ENCODE measurements at regions not wholly inside any gene's neighbourhood (a gene's known extent, or its start where the extent isn't known, plus 50 kb on each side); places are given as distances from the start of the nearest gene placed in this dataset.

GRCh38 chr1:234775477-234776246 lies 165.7 kb upstream of the IRF2BP2 start:
- H3K4me3 Mint-ChIP-seq = no peak overlapping the region
- no peaks in the 10 kb centered on the region; a peak in 1 of 7 replicates for H3K36me3 Mint-ChIP-seq (ENCODE audit: insufficient read depth in 1 of 3, low read depth in 3 of 3)
- H3K4ac ChIP-seq (ENCODE audit: low read depth, low read length) = no peak overlapping the region
- H2BK15ac ChIP-seq (ENCODE audit: low read depth, low read length) = no peak overlapping the region
- no peak overlapping the region for H2BK12ac ChIP-seq (ENCODE audit: insufficient read length, low read depth, low read length)
- no peak overlapping the region for H3T11ph ChIP-seq (ENCODE audit: low read length)
- TF ChIP-seq, protein P1, sequence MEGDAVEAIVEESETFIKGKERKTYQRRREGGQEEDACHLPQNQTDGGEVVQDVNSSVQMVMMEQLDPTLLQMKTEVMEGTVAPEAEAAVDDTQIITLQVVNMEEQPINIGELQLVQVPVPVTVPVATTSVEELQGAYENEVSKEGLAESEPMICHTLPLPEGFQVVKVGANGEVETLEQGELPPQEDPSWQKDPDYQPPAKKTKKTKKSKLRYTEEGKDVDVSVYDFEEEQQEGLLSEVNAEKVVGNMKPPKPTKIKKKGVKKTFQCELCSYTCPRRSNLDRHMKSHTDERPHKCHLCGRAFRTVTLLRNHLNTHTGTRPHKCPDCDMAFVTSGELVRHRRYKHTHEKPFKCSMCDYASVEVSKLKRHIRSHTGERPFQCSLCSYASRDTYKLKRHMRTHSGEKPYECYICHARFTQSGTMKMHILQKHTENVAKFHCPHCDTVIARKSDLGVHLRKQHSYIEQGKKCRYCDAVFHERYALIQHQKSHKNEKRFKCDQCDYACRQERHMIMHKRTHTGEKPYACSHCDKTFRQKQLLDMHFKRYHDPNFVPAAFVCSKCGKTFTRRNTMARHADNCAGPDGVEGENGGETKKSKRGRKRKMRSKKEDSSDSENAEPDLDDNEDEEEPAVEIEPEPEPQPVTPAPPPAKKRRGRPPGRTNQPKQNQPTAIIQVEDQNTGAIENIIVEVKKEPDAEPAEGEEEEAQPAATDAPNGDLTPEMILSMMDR (conservative IDR thresholded peaks at IDR 0.05) = no peak
- no peak overlapping the region for H2BK5ac ChIP-seq (ENCODE audit: insufficient read length, low read length)
- no peak overlapping the region for H2BK120ac ChIP-seq (ENCODE audit: low read depth, low read length, poor library complexity, severe bottlenecking)
- no CpG with 5 or more reads among the region's 12 CpGs for WGBS (ENCODE audit: extremely low coverage, insufficient read length, low lambda C conversion rate)
- peaks cover 2% of the 10 kb centered on the region for H3K27me3 Mint-ChIP-seq (ENCODE audit: low read depth)
- peaks cover 3 to 4% of the 10 kb centered on the region in 2 experiments; a peak in 2 of 5 replicates for H3K9me3 Mint-ChIP-seq
- H3K56ac ChIP-seq (ENCODE audit: insufficient read length, low read depth, low read length) = no peak overlapping the region
- no peaks in the 10 kb centered on the region for H3K27me3 ChIP-seq (ENCODE audit: insufficient read depth, low read length)
- H3K23me2 ChIP-seq (ENCODE audit: insufficient read length, low read depth, low read length, poor library complexity, severe bottlenecking) = no peaks in the 10 kb centered on the region
- H3K9me3 ChIP-seq (ENCODE audit: control insufficient read depth, low read depth, low read length) = no peaks in the 10 kb centered on the region
- no peak overlapping the region for H2BK20ac ChIP-seq (ENCODE audit: low read depth, low read length, poor library complexity, severe bottlenecking)
- no peaks in the 10 kb centered on the region for H3K79me2 ChIP-seq (ENCODE audit: insufficient read depth, low read length)
- H3K79me1 ChIP-seq (ENCODE audit: insufficient read depth, low read depth, low read length, poor library complexity, severe bottlenecking) = no peaks in the 10 kb centered on the region
- no peaks in the 10 kb centered on the region for H4K20me1 ChIP-seq (ENCODE audit: control insufficient read depth, insufficient read depth, insufficient read length)
- no peak overlapping the region for H3K4me2 ChIP-seq (ENCODE audit: insufficient read depth, insufficient read length, low read length)
- no peak overlapping the region for H3K14ac ChIP-seq (ENCODE audit: insufficient read depth, low read length)
- H4K91ac ChIP-seq (ENCODE audit: insufficient read length, low read depth, low read length) = no peak overlapping the region
- H3K4me1 Mint-ChIP-seq = peaks cover 14 to 15% of the 10 kb centered on the region in 2 experiments
- no peak overlapping the region for H3K27ac ChIP-seq (ENCODE audit: insufficient read length, low read depth, low read length)
- H3K4me1 ChIP-seq (ENCODE audit: insufficient read depth, low read length) = peaks cover 7% of the 10 kb centered on the region
- no peak overlapping the region for H2AK5ac ChIP-seq (ENCODE audit: insufficient read length, low read length)
- no peak overlapping the region for H3K27ac Mint-ChIP-seq
- no peak overlapping the region for H3K23ac ChIP-seq (ENCODE audit: insufficient read length, low read depth, low read length)
- no peak for DNase-seq
- no peak overlapping the region for H4K5ac ChIP-seq (ENCODE audit: insufficient read length, low read depth, low read length)
- H4K8ac ChIP-seq (replicated peaks; ENCODE audit: insufficient read length, low read depth, low read length) = no peak overlapping the region
- H2AFZ ChIP-seq (ENCODE audit: low read length) = no peak overlapping the region
- H3K9ac ChIP-seq (ENCODE audit: extremely low read depth, insufficient read length, low read length) = no peak overlapping the region
- no peak overlapping the region for H3K18ac ChIP-seq (ENCODE audit: insufficient read length, low read depth, low read length)

All from H9 (cell line).